HG02798 (cell line): ENCODE measurements at regions not wholly inside any gene's neighbourhood (a gene's known extent, or its start where the extent isn't known, plus 50 kb on each side); places are given as distances from the start of the nearest gene placed in this dataset.

Source experiments
- ATAC-seq: cut with Tn5 transposase; IDR thresholded peaks from one replicate; pipeline ENCODE4 v1.9.1; 2021; ENCODE audit warnings: mild to moderate bottlenecking; ENCODE audit not compliant: unreplicated experiment, poor library complexity

DNA sequence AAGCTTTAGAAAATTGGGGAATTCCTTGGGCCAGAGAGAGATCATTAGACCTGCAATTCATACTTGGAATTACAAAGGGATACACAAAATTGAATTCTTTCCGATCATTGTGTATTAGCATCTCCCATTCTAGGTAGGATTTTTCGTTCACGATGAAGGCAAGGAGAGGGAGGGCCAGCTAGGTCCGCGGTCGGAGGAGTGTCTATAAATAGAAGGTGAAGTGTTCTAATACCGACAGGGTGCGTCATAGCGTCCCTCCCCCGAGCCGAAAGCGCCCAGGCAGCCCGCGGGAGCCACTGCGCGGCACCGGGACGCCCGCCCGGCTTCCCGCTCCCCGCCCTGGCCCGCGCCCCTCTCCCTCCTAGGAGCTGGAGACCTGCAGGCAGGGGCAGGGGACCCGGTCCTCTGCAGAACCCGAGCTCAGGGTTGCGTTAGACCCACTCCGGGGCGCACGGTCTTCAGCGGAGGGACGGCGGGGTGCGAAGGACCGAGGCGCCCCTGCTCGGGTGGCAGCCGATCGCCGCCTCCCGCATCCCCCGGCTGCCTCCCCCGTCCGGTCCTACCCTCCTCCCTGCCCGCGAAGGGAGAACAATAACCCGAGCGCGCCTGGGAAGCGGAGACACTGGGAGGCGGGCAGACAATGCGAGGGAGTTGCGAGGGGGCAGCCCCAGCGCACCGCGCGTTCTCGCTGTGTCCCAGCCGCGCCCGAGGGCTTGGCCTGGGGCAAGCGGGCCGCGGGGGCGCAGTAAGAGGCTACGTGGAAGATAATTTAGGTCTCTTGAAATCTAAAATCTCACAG, 114.2 kb upstream of the SERTAD2 start:
- ATAC-seq, result peak; percentile 90

DNA sequence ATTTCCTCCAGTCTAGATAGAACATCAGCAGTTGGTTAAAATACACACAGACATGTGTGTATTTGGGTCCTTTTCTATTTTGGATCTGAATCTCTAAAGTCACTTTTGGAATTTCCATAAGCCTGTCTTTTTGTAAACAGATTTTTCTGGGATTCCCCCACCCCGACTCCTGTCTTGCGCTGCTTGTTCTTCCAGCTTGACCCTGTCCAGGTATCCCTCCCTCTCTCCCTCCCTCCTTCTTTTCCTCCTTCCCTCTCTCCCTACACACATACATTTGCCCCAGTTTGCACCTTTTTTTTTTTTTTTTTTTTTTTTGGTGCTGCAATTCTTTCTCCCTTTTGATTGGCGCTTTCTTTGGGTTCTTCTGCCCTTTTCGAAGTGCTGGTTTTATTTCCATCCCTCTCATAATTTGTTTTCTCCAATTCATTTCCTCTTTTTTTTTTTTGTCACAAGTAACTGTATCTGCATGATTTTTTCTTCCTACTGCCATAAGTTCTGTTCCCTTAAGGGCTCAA, 114.8 kb upstream of the SERTAD2 start:
- no peak for ATAC-seq

DNA sequence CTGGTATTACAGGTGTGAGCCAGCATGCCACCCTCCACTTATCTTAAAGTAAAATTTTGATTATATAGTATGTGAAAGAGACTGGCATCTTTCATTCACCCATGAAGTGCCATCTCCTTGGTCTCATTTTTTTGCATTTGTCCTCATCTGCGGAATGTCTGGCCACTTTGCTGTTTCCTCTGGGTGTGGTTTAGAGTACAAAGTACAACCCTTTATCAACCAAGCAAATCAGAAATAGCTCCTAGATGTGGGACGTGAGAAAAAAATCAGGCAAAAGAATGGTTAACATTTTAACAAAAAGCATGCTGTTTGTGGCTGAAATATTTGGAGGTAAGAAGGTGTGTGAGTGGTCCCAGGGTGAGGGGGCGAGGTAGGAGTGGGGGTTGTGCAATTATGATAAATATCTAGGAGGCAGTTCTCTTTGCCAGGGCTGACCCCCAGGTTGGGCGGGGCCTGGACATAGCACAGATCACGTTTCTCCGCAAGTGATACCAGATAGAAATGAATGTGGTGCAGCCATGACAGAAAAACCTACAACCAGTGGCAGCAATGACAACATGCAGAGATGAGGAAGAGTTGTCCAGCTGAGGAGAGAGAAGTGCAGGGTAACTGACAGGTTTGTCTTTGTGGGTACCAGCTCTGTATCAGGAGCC, 115.8 kb upstream of the SERTAD2 start:
- ATAC-seq, result no peak

DNA sequence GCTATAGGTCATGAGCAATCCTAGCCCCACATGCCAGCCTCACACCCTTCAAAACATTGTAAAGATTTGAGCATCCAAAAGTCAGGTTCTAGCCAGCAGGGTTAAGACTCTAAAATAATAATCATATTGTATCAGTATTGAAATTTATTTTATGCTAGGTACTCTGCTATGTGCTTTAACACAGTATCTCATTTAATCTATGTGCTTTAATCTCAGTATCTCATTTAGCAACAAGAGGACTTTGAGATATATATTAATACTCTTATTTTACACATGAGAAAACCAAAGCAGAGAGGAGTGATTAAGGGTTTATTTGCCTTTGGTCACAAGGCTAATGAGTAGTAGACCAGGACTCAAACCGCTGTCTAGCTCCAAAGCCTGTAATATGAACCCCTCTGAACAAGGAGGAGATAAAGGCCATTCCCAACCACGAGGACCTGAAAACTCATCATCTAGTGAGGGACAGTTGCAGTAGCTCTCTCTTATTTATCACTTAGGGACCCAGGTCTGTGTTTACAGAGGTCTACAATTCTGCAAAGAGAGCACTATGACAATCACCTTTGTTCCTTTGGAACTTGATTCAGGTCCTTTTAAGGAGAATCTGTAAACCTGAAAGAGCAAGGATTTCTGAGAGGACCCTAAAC, 116.5 kb upstream of the SERTAD2 start:
- no peak for ATAC-seq

DNA sequence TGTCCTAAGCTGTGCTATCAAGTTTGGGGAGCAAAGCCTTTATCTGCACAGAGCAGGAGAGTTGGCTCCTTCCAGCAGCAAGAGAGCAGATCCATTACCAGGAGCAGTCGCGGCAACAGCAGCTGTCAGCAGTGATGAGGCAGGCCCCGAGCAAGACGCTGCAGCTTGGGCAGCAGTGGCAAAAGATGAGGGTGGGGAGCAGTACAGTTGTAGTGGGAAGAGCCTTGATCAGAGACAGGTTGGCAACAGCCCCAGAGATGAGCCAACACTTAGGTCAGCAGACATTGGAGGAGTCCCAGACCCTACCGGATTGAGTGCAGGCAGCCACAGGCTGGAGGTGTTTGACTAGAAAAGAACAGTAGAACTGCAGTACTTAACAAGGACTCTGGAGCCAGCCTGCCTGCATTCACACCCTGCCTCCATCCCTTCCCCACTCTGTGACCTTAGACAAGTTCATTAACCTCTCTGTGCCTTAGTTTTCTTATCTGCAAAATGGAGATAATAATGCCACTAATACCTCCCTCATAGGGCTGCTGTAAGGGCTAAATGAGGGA, 117.1 kb upstream of the SERTAD2 start:
- no peak for ATAC-seq

DNA sequence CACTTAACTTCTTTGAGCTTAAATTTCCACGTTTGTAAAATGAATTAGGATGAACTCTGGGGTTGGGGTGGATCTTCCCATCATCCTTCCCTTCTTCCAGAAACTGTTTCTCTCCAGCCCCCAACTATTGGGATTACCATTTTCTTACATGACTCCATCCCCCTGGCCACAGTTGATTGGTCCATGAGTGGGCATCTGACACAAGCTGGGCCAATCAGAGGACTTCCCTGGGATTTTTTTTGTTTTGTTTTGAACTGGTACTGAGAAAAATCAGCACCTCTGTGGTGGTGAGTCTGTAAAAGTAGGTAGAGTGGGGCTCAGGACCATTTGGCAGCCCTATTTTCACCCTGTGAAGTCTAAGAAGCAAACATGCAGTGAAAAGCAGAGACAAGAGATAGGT, 118.0 kb upstream of the SERTAD2 start:
- ATAC-seq, result no peak

DNA sequence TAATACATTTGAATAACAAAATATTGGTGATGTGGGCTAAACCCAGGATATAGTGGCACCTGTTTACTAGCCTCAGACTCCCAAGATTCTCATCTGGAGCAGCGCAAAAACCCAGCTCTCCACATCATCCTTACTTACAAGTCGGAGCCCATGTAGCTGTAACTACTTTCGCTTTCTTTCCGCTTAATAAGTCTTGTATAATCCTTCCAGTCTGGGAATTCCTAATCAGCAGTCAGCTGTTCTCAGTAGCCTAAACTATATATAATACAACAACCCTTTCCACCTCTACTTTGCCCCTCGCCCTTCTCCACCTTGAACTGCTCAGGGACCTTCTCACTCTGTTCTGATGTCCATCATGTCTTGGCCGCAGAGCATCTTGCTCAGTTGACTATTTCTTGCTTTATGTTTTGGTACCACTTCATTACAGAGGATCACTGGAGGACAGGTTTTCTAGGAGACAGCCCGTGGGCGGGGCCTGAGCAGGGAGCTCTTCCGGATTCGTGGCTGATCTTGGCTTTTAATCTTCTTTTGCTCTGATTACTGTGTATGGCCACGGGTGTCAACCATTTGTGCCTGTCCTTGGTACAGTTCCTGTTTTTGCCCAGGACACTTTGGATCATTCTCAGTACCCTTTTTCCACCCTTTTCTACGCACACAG, 119.9 kb upstream of the SERTAD2 start:
- ATAC-seq, result no peak

DNA sequence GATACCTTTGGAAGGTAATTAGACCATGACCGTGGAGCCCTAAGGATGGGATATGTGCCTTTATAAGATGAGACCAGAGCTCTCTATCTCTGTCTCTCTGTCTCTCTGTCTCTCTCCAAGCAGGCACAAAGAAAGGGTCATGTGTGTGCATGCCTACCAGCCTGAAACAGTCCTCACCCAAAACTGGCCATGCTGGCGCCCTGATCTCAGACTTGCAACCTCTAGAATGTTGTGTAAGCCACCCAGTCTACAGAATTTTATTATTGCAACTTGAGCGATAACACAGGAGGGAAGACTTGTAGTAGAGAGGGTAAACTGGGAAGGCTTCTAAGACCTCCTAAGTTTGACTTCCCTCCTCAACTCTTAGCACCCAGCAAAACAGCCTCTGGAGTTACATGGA, 124.1 kb upstream of the SERTAD2 start:
- ATAC-seq, result no peak

DNA sequence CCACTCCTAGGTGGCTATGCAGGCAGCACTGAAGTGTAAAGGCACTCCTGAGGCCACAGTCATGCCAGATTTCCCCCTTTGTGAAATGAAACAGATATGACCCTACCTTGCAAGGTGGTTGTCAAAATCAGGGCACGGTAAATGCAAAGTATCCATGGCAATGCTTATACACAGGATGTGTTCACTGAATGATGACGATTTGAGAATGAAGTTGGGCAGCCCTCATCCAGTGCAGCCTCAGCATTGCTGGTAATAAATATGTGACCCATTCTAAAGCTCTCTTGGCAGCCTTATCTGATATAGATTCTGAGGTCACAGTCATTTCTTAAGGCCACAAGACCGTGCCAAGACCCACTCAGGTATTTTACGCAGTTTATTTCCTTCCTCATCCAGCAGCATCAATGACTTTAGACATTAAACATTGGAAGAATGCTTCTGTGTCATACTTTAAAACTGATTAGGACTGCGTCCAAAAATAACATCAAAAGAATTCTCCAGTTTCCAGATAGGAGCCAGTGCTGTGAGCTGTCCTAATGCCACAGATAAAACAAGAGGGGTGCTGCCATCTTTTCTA, 125.5 kb upstream of the SERTAD2 start:
- no peak for ATAC-seq

DNA sequence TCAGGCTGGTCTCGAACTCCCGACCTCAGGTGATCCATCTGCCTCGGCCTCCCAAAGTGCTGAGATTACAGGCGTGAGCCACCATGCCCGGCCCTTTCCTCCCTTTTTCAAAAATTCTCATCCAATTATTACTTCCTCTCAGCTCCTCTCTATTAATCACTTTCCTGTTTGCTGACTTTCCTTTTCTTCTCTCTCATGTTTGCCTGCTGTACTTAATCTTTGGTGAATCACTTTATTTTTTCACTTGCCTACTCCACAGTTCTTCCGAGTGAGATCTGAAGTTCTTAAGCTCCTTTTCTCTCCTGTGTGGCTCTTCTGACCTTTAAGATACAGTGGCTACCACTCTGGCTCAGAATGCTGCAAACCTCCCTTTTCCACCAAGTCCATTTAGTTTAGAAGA, 126.3 kb upstream of the SERTAD2 start:
- no peak for ATAC-seq

DNA sequence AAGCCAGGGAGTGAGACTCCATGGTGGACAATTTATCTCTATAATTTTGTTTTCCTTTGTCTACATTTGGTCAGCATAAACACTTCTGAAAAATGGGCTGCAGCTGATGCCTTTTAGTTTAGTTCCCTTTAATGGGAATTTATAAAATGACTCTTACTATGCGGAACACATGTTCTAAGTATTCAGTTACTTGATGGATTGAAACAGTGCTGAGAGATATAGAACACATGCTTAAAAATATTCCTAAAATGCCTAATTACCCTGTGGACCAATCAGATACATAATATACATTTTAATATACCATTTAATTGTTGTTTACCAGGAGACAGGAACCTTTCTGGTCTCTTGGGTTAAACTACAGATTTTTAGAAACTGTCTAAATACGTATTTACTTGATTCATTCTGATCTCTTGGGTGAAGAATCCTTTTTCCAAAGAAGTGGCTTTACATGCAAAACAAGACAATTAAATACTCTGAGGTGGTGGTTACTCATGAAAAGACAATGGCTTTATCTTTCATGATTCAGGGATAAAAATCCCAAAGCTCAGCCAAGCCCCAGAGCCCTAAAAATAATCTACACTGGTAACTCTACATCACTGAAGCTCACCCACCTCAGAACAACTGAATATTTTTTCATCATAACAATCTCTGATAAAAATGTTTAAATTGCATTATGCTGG, 128.1 kb upstream of the SERTAD2 start:
- no peak for ATAC-seq

DNA sequence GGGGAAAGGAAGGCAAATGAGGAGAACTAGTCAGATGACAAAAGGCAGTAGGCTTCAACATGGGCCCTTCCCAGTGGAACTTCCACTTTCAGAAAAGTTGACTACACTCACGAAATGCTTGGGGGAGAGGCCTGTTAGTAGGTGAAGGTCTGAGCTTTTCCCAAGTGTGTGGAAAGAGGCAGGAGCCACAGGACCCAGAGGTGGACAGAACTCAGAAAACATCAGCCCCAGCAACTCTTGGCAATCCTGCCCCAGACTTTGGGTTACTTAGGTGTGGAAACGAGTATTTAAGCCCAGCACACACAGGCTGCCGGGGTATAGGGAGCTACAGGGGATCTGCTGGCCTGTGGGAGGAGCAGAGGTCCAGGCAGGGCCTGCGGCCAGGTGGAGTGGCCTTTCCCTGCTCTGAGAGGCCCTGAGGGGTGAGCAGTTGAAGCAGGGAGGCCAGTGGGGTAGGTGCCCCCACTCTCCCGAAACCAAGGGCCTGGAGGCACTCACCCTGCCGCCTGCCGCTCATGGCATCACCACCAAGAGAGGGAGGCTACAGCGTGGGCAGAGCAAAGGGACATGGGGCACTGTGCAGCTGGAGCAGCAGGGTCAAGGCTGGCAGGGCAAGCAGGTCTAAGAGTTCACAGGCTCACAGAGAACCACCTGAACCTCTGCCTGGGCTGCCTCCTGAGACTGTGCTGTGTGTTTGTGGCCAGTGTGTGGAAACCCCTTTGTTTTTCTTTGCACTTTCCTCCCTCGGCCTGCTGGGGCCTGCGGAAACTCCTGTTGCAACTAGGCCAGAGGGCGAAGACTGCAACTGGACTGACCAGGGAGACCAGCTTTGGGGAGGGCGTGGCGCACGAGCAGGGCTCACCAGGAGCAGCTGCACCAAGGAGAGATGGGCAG, 130.7 kb upstream of the SERTAD2 start:
- no peak for ATAC-seq

DNA sequence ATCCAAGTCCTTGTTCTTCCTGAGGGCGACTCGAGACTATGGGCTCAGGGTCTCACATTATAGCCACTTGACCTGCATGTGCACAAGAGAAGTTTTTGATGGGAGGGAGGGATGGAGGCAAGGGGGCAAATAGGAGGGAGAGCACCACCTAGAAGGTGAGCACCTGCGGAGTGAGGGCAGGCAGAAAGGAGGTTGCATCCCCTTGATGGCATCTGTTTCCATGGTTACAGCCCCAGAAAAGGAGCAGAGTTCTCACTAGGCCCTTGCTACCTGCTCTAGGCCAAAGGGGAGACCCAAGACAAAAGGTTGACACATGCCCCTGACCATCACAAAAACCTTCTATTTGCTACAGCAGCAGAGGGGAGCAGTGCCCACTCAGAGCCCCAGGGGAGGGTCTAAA, 131.5 kb upstream of the SERTAD2 start:
- no peak for ATAC-seq

DNA sequence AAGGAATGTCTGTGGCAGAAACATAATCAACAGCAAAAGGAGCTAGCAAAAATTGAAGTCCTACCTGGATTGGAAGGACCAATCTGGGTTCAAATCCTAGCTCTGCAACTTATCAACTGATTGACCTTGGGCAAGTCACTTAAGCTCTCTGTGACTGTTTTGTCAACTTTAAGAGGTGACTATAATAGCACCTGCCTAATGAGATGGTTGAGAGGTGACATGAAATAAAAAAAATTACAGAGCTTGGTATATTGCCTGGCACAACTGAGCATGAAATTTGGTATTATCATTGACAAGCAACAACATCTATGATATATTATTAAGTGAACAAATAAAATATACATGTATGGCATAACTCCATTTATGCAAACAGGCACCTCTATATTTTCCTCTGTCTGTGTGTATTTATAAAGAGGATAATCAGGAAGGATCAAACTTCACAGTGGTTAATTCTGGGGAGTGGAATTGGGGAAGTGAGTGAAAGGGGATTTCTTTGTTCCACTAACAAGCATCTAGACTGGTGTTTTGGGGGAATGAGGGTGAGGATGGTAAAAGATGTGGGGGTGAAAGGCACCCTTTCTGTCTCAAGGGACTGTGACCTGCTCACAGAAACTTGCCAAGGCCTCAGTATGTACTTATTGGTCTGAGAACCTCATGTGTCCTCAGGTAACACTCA, 132.8 kb upstream of the SERTAD2 start:
- ATAC-seq, result no peak

DNA sequence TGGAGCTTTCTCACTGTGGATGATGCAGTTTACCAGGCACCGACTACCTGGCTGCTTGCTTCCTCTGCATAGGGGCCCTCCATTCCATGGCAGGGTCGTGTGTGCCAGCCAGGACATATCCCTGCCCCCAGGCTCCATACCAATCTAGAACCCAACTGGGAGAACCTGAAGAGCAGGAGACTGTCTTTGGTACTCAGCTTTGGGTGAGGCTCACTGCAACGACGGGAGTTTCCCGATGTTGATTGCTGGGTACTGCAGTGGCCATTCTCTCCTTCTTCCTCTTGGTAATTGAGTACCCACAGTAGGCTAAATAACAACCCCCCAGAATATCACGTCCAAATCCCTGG, 133.3 kb upstream of the SERTAD2 start:
- ATAC-seq, result no peak

DNA sequence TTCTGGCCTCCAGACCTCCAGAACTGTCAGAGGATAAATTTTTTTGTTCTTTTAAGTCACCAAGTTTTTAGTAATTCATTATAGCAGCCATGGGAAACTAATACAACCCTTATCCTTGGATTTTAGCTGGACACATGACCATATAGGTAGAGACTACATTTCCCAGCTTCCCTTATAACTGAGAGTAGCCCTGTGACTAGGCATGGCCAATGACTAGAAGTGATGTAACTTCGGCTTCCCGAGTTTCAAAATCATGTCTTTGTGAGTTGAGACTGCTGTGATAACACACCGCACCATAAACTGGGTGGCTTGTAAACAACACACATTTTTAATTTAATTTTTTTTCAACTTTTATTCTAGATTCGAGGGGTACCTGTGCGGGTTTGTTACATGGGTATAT, 134.0 kb upstream of the SERTAD2 start:
- ATAC-seq, result no peak

DNA sequence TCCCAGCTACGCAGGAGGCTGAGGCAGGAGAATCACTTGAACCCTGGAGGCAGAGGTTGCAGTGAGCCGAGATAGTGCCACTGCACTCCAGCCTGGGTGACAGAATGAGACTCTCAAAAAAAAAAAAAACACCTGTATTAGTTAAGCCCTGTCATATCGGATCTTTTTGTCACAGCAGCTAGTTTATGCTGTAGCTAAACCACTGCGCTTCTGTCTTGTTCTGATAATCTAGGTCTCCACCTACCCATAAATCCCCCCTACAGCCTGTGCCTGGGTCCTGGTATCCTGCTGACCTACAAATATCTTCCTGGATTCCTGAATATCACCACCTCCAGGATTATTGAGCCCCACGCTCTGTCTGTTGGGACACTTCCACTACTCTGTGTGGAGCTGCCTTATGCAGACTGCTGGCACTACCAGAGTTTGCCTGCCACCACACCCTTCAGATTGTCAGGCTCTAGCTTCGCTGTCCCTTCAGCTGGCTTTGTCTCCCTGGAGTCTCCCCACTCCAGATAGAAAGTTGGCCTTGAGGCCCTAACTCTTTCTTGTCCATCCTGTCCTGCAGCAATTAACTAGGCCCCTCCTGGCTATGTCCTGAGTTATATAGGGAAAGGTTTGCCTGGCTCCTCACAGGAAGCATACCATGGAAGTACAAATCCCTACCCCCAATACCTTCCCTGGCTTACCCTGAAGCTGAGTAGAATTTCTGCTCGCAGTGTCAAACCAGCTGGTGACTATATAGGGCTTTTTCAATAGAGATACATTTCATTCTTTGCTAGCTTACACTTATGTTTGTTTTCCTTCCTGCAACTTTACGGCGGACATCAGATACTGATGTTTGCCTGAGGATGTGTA, 136.0 kb upstream of the SERTAD2 start:
- no peak for ATAC-seq
